NCI-H82 (cell line): ENCODE measurements at regions not wholly inside any gene's neighbourhood (a gene's known extent, or its start where the extent isn't known, plus 50 kb on each side); places are given as distances from the start of the nearest gene placed in this dataset.
A peak's percentile ranks its signal among the peaks of the same experiment; 100 is the strongest.
"Not testable (repeated sequence)": the region's sequence is repeated elsewhere in the genome, so short reads cannot be mapped to it uniquely, and the experiment has no call there.

ENCODE experiments used
- DNase-seq: peaks from one replicate; lab custom pipeline; 2025; lab: John Stamatoyannopoulos, UW

DNA sequence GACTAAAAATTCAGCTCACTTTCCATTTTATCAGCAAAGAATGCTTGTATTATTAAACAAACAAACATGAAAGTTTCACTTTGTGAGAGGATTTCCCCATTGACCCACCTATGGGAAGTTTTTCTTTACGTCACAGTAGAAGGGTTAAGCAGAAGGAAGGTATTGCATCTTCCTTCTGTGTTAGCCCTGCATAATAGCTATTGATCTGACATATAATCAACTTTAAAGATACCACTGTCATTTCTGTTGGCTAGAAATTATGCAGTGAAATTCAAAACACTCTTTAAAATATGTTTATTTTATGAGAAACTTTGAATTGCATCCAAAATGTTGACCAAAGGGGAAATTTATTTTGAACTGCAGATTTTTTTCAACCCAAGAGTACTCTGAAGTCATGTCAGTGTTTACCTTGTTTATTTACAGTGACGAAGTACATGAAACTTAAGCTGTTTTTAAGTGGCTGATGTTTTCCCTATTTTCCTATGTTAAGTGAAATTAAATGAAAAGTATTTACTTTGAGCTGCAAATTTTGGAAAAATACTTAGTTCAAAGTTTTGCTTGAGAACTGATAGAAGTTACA, 566.4 kb downstream of the ZEB2 start:
- no peak for DNase-seq

DNA sequence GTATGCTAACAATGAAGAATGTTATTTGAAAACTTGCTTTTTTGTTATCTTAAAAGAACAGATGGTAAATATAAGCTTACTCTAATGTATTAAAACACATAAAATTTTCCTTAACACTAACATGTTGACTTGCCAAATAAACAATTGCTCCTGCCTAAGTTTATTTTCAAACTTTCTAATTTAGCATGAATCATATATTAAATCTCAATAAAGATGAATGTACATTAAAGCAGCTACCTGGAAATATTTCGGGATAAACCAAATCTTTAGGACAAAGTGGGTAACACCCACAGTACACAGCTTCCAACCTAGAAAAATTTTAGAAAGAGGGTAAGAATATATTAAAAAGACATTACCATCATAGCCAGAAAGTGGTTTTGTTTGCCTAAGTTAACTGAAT, 567.4 kb downstream of the ZEB2 start:
- DNase-seq: no peak

DNA sequence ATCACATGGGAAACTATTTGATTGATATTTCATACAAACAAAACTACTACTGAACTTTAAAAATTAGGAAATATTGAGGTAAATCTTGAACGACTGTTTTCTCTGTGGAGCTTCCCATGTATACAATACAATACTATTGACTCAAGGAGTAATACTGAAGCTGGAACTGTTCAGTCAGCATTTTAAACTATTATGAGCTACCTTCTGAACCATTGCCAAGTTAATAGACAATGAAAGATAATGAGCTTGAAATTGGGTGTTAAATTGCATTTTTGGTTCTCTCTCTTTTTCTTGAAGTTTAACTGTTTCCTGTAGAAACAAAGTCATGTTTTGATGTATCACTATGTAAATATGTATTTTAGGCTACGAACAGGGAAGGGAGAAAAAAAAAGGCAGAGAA, 569.2 kb downstream of the ZEB2 start:
- no peak for DNase-seq

DNA sequence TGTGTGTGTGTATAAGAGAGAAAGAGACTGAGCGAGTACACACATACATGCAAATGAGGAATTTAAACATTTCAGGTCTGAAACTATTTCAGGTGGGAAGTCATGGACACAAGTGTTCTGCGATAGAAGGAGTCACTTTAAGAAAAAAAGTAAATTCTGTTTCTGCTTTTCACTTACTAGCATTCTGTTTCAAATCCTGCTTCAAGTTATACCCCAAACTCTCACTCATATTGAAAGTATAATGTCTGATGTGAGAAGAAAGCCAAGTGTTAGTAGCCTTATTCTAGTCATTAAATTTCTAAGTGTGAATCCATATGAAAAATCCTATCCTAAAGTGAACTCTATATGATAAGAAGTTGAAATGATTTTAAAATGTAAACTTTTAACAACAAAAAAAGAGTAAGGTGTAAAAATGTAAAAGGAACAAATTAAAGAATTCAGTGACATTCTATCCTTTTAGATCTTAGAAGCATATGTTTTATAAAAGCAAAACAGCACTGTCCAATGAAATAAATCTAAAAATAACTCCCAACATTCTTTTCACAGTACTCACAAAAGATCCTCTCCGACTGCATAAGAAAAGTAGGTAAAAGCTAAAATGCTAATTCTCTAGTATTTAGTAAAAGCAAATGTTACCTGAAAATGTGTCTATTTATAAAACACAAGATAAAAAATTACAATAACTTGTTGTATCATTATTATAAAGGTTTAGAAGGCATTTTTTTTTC, 570.6 kb downstream of the ZEB2 start:
- DNase-seq: no peak

DNA sequence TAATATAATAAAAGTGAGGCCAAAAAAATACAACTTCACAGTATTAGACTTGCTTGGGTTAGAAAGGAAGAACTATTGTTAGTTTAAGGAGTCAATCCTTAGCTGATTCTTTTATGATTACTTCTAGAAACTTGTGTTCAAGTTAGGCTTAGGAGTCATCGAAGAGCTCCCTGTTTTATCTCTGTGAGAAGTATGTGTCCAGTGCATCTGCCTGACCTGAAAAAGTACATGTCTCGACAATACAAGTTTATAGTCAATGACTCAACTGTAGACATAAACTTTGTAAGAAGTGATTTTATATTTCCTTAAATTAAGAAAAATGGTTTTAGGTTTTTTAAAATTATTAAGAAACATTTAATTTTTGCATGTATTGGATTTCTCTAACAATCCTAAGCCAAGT, 571.2 kb downstream of the ZEB2 start:
- DNase-seq: no peak

DNA sequence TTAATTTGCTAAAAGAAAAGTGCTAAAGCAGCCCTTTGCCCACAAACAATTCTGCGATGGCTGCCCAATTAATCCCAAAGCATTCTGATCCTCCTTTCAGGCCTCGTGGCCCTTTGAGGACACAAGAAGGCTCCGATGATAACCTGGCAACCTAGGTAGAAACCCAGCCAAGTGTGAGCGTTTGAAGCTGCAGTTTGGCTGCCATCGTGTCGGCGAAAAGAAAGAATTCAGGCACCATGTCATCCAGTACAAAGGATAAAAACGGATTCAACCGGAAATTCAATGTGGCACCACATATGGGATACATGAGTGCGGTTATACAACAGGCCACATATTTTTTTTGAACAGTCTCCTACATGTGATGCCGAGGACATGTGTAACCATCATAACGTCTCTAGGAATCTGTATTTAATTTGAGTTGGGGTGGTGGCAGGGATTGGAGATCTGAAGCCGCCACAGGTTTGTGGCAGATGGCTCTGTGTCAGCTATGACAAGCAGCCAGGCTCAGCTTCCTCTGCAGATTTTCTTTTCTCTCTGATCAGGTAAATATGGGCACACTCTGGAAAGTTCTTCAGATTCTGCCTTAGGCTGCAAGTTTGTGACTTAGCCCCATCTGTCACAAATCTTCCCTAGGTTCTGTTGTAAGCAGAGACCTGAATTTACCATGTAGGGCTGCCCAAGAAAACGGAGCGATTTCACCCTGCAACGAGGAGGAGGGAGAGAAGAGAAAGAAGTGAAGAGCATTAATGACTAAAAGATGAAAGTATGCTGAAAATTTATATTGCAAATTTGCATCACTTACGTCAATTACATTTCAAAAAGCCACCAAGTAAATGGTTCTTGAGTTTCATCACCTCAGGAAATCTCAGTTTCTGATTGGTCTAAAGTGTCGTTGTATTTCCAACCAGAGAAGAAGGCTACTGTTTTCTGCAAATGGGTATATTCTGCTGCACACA, 573.2 kb downstream of the ZEB2 start:
- DNase-seq: peak; percentile 65

DNA sequence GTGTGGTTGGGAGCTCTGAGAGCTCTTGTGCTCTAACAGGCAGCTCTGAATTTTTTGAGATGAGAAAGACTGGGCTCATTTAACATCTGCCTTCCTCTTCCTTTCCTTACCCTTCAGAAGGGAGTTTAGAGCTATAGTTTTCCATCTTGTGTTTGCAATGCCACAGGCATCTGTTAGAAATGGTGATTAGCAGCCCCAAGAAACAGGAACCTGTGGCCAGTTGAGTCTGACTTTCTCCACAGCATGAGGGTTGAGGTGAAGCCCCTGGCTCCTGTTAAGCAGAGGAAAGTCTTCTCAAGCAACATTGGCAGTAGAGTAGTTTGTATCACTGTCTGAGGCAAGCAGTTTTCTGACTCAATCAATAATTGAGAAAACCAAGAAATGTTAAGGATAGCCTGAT, 577.4 kb downstream of the ZEB2 start:
- DNase-seq: no peak

DNA sequence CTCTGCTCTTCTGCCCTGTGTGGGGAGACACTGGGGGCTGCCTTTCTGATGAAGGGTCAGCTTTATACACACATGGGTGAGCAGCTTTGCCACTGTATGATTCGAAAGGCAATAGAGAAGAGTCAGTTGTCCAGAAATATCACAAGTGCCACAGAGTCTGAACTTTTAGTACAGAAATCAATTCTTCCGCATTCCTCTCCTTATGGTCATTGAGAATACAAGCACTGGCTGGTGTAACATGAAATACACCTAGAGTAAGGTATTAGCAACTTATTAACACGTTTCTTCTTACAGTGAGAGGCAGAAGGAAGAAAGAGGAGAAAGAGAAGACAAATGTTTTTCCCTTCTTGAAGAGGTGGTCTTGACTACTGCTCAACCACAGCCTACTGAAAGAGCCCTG, 579.2 kb downstream of the ZEB2 start:
- no peak for DNase-seq

DNA sequence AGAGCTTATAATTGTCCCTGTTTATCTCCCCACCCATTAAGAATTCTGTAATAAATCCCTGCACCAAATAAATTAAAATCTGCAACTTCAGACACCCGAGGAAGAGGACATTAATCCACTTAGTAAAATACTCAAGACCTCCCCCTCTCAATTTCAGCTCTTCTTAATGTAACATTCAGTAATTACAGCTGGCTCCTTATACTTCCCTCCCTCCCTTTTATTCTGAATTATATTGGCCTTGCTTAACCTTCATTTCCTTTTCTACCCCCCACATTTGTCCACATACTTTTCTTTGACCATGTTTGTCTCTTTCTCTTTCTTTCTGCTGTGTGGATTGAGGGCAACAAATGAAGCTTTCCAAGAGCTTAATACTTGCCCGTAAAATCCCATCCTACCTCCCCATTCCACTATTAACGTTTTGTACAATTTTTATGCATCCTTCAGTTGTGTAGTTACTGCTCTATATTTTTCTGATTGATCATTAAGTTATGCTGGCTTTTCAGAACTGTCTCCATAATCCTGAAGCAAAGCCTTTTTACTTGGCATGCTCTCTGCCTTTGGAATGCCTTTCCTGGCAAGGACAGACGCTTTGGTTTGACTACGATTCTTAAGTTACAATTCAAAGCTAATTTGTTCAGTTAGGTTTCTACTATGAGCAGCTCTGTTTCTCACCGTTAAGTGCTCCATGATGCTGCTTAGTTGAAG, 580.1 kb downstream of the ZEB2 start:
- peak; percentile 83 for DNase-seq

DNA sequence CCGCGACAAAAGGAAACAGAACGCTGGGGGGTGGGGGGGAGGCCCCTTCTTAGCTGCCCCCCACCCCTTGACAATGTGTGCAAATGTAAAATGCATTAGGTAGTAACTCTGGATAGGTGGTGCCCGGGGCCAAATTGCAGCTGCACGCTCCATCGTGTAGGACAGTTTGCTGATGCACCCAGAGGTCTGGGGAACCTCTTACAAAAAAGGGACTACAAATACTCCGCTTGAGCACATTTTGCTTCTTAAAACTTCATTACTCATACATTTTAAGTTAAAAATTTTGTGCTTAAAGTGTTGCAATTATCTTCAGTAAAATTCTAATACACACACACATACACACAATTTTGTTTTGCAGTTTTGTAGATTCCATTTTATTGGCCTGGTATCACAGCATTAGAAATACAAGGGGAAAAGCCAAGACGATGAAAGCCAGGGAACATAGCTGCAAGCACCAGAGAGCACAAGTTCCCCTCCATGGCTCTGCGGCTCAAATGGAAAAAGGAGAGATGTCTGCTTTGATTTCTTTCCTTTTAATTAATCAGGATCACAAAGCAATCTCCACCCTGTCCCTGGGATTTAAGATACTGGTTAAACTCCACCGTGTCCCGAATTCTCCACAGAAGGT, 582.1 kb downstream of the ZEB2 start:
- DNase-seq: peak; percentile 29

DNA sequence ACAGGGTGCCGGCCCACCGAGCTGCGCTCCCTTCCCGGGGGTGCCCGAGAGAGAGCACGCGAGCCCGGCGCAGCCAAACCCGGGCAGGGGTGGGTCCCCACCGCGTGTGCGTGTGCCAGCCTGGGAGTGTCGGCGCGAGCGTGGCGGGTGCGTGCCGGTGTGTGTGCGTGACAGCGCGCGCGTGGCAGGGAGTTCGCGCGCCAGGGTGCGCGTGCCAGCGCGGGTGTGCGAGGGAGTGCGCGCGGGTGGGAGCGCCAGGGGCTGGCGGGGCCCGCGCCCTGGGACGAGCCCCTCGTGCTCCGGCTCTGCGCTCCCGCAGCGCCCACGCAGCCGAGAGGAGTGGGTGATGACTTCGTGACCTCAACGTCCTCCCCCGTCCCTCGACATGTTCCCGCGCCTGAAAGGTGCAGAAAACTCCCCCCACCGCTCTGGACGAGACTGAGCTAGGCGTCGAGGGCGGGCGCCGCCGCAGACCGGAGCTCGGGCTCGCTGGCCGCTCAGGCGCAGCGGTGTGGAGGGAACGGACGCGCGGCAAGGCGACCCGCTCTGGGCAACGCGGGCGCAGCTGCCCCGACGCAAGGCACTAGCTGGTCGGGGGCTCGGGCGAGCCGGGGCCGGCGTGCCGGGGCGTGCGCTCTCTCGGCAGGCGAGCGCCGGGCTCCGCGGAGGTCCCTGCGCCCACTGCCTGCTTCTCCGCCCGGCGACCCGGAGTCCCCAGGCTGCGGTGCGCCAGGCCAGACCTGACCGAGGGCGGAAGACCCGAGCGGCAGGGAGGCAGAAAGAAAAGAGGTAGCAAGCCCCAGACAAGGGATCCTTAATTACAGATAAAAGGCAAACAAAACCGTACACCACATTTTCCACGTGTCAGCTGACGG, 582.8 kb downstream of the ZEB2 start:
- peak; percentile 35 for DNase-seq

DNA sequence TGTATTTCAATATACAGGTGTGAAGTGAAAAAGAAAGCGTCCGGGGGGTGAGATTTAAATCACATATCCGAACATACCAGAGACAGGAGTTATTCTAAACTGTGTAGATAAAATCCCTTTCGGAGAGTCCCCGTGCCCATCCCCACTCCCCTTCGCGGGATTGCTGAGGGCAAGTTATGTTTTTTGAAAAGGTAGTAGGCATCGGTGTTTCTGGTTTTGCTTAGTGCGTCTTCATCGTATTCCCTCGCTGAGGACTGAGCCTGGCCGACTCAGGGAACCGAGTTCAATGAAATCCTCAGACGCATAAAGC, 583.4 kb downstream of the ZEB2 start:
- no peak for DNase-seq

DNA sequence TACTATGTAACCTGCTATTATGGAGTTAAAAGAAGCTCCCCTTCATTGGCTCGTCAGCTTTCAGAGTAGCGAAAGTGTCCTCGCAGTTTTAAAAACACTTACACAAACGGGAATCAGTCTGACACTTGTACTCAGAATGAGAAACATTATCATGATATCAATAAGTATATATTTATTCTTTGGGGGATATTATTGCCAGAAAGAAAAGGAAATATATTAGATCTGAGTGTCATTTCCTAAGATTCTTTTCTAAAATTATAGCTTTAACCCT, 584.5 kb downstream of the ZEB2 start:
- DNase-seq: no peak

DNA sequence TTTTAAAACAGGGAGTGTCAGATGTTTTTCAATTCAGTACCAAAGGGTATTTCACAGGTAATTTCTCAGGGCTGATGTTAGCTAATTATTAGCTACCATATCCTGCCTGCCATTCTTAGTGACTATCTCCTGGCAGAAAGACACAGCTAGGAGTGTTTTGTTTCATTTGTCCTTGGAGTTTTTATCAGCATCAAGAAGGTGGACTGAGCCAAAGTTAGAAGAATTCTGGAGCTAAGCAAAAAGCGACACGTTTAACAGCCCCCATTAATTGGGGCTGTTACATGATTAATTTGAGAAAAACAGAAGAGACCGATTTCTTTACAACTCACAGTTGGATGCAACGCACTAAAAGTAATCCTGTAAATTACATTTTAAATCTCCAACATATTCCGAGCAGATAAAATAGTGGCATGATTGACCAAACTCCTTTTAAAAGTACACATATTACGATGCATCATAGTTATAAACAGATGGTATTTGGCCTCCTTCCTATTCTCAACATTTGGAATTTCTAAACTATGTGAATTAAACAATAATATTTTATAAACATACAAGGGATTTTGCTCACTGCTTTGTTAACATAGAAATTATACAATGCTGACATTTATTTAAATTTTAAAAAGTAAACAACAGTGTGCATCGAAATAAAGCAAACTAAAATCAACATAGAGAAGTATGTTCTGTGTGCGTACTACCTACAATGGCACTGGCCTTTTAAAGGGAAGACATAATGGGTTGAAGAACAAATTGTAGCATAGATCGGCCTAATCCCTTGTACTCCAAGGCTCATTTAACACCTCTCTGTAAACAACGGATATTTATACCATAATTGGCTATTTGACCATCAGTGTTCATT, 585.1 kb downstream of the ZEB2 start:
- DNase-seq: peak; percentile 28

DNA sequence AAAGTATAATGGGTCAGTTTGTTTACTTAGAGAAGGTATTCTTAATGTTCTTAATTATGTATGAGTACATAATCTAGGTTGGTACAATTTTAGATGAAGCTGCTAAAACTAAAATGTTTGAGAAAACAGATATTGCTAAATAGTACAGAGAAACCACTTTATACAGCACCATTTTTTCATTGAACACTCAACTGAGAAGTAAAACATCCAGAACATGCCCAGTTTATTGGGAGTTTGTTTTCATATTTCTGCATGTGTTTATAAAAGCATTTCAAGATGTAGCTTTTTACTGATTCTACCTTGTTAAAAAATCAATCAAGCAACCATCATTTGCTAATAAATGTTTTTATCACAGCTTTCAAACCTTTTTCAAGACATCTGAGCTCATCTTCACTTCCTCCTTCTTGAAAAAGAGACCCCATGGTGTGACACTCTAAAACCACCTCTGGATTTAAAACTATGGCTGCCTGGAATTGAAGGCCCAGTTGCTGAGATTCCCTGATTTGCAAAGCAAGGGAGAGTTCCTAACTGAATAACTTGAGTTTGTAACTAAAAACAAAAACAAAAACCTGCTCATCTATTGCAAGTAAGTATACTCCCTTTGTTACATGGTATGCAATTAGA, 585.9 kb downstream of the ZEB2 start:
- DNase-seq: no peak

DNA sequence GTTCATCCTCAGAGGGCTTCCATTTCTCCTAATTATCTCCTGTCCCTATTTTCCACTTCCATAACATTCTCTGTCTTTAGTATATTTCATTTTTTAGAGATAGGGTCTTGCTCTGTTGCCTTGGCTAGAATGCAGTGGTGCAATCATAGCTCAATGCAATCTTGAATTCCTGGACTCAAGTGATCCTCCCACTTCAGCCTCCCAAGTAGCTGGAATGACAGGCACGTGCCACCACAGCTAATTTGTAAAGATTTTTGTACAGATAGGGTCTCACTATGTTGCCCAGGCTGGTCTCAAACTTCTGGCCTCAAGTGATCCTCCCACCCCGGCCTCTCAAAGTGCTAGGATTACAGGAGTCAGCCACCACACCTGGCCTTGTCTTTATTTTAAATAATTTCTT, 589.0 kb downstream of the ZEB2 start:
- DNase-seq: no peak

DNA sequence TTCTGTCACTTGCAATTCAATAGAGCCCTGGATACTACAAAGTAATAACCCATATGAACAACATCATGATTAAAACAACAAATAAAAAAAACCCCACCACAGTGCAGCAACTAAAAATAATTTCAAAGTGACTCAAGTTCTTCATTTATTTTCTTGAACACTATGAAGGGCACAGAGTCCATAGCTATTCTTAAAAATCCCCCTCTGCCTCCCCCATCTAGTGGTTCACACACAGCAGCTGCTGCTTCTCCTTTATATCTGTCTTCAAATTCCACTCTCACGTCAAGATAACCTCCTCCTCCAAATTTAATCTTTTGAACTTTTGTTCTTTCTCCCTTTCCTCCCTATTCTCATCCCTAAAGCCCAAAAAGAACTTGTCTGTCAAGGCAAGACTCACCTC, 591.3 kb downstream of the ZEB2 start:
- no peak for DNase-seq

DNA sequence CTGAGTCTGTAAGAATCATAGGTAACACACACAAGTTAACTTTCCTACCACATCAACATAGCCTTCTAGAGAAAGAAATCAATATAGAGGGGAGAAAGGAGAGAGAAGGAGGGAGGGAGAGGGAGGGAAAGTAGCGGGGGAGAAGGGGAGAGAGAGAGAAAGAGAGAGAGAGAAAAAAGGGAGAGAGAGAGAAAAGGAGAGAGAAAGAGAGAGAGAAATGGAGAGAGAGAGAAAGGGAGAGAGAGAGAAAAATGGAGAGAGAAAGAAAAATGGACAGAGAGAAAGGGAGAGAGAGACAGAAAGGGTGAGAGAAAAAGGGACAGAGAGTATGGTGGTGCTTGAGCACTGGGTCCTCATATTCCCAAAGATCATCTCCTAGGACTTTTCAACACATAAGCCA, 591.7 kb downstream of the ZEB2 start:
- DNase-seq: no peak

DNA sequence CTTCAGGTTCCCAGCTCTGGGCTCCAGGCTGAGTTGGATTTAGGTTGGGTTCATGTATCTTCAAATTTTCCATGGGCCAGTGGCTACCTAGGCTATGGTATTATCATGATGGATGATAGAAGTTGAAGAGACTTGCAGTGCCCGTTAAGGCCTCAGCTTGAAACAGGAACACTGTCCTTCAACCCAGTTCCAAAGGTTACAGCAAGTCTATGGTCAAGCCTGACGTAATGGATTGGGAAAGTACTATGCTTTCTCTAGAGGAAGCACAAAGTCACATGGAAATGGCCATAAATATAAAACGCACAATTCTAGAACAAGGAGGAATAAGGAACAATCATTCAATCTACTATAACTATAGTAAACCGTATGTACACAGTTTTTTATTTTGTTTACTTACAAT, 593.2 kb downstream of the ZEB2 start:
- DNase-seq: no peak

DNA sequence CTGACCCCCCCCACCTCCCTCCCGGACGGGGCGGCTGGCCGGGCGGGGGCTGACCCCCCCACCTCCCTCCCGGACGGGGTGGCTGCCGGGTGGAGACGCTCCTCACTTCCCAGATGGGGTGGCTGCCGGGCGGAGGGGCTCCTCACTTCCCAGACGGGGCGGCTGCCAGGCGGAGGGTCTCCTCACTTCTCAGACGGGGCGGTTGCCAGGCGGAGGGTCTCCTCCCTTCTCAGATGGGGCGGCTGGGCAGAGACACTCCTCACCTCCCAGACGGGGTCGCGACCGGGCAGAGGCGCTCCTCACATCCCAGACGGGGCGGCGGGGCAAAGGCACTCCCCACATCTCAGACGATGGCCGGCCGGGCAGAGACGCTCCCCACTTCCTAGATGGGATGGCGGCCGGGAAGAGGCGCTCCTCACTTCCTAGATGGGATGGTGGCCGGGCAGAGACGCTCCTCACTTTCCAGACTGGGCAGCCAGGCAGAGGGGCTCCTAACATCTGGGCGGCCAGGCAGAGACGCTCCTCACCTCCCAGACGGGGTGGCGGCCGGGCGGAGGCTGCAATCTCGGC, 597.6 kb downstream of the ZEB2 start:
- DNase-seq: not testable (repeated sequence)
